HG03521 (cell line): ENCODE measurements at regions not wholly inside any gene's neighbourhood (a gene's known extent, or its start where the extent isn't known, plus 50 kb on each side); places are given as distances from the start of the nearest gene placed in this dataset.
"Not testable (repeated sequence)": the region's sequence is repeated elsewhere in the genome, so short reads cannot be mapped to it uniquely, and the experiment has no call there.

ENCODE experiments used
- ATAC-seq: cut with Tn5 transposase; IDR thresholded peaks from one replicate; pipeline ENCODE4 v1.9.1; 2021; ENCODE audit warnings: mild to moderate bottlenecking, moderate library complexity; ENCODE audit not compliant: unreplicated experiment

DNA sequence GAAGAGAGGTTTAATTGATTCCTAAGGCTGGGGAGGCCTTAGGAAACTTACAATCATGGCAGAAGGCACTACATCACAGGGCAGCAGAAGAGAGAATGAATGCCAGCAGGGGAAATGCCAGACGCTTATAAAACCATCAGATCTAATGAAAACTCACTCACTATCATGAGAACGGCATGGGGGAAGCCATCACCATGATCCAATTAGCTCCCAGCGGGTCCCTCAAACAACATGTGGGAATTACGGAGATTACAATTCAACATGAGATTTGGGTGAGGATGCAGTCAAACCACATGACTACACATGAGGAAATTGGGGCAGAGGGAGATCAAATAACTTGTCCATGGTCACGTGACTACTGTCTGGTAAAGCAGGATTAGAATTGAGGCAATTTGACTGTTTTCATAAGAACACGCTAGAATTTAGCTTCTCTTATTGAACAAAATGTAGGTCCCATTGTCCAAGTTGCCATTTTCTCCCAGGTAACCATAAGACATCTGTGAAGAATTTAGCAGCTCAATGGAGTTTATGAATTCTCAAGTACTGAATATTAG is 445.1 kb upstream of the CDH20 start:
- no peak for ATAC-seq

DNA sequence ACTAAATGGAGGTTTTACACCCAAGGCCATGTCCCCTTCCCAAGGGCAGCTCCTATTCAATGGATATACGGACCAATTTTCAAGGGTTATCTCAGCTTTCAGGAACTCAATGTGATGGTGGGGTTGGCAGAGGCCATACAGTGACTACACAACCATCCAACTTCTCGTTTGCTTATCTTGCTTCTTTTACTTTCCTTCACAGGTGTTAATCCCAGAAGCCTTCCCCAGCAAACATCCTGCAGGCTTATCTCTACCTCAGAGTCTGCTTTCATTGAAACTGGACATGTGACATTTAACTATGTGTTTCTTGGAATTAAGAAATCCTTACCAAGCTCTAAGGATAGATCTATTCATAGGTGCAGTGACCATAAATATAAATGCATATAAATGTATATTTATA is 443.8 kb upstream of the CDH20 start:
- no peak for ATAC-seq

DNA sequence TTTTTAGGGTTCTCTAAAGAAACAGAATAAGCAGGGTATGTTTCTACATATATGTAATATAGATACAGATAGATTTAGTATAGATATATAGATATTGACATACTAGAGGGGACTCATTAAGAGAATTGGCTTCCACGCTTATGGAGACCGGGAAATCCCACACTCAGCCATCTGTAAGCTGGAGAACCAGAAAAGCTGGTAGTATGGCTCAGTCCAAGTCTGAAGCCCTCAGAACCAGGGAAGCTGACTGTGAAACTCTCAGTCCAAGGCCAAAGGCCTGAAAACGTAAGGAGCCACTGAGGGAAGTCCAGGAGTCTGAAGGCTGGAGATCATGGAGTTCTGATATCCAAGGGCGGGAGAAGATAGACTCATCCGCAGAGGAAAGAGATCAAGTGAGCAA is 441.3 kb upstream of the CDH20 start:
- ATAC-seq = no peak

DNA sequence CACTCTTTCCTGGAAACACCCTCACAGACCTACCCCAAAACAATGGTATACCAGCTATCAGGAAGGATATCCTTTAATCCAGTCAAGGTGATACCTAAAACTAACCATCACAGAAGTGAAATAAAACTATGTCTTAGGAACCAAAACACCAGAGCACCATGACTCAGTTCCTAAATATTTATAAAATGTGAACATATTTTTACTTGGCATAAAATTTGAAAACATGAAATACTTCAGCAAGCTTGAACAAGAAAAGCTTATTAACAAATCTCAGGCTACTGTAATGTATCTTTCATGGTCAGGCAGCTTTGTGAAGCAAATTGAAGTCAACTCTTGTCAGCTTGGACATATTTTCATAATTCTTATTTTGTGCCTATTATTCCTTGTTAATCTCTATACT is 440.8 kb upstream of the CDH20 start:
- ATAC-seq = no peak

DNA sequence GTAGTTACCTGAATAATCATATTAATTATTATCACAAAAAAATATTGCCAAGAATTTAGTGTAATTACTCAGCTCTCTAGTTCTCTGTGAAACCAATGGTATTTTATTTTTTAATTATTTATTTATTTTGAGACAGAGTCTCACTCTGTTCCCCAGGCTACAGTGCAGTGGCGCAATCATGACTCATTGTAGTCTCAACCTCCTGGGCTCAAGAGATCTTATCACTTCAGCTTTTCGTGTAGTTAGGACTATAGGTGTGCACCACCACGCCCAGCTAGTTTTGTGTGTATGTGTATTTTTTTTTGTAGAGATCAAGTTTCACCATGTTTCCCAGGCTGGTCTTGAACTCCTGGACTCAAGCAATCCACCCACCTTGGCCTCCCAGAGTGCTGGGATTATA is 440.4 kb upstream of the CDH20 start:
- ATAC-seq = no peak

DNA sequence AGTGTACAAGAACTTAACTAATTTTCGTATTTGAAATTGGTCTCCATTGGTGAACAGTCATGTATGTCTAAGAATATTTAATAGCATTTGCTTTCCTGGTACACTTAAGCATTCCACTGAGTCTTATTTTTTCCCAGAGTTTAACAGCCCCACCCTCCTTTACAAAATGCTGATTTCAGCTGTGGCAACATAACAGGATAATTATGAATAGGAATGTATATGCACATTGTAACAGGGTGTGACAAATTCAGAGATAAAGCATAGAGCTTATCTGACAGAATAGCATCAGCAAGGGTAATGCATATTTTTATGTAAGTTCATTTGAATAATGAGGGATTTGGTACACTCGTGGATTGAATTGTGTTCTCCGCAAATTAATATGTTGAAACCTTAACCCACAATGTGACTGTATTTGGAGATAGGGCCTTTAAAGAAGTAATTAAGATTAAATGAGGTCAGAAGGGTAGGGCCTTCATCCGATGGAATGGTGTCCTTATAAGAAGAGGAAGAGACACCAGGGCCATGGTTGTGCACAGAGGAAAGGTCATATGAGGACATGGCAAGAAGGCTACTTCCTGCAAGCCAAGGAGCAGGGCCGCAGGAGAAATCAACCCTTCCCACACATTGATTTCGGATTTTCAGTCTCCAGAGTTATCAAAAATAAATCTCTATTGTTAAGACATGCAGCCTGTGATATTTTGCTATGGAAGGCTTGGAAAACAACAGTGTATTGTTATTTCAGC is 439.7 kb upstream of the CDH20 start:
- no peak for ATAC-seq

DNA sequence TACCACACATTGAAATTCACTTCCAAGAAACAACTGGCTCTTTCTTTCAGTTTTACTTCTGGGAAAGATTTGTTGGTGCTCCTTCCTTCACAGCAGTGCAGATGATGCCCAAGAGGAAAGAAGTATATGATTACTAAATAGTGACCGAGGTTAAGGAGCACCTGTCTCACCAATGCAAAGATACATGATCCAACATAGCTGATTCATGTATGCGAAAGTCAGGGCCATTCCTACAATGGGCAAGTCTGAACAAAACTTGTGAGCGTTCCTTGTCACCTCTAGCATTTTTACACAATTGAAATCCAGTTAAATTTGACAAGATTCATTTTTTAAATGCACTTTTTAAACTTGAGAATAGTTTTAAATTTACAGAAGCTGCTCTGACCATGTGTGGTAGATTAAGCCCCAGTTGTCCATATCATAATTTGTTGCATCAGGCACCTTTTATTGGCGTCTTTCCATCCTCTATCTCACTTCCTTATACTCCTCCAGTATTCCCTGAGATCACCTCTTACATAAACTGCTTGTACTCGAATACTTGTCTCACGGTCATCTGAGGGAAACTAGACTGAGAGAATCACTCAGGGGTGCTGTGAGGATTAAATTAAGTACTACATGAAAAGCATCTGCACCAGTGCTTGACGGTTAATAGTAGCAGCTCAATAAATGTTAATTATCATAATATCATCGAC is 438.8 kb upstream of the CDH20 start:
- no peak for ATAC-seq

DNA sequence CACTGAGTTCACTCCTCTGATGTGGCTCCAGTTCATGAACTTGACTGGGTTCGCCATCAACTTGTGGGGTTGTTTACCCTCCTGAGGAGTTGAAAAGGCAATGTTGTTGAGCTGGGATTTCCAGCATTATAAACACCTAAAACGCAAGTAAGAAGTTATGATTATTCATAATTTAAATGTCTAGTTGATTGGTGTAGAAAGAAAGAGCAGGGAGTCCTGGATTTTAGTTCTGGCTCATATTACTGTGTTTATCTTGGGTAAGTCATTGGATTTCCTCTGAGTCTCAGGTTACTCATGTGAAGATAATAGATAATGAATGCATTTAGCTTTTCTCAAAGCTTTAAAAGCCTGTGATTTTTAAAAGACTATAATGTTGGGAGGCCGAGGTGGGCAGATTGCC is 438.0 kb upstream of the CDH20 start:
- ATAC-seq = no peak

DNA sequence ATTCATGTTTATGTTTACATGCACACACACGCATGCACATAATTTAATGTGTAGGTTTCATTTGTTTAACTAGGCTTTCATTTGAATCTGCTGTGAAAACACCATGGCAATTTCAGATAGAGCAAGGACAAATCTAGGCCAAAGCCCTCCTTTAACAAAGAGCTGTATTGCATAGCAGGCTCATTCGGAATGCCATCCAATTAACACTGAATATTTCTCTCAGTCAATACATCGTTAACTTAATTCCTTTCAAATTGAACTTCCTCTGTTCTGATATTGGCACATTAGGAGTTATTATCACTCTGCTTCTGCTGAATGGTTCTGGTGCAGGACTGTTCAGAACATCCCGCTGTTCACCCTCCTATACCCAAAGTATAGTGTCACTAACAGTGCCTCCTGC is 435.1 kb upstream of the CDH20 start:
- ATAC-seq = no peak

DNA sequence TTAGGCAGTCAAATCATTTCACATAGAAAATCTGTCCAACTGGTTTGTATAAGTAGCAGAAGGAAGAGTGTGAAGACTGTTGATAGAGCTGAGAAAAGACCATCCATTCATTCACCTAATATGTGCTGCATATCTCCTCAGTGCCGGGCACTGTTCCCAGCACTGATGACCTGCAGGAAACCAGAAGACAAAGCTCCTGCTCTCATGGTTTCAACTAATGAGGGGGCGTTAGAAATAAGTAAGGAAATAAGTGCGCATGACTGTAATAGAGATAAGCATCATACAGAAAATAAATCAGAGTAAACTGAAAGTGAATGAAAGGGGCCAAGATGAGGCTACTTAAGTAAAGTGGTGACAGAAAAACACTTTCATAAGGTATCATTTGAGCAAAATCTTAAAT is 427.5 kb upstream of the CDH20 start:
- ATAC-seq = no peak

DNA sequence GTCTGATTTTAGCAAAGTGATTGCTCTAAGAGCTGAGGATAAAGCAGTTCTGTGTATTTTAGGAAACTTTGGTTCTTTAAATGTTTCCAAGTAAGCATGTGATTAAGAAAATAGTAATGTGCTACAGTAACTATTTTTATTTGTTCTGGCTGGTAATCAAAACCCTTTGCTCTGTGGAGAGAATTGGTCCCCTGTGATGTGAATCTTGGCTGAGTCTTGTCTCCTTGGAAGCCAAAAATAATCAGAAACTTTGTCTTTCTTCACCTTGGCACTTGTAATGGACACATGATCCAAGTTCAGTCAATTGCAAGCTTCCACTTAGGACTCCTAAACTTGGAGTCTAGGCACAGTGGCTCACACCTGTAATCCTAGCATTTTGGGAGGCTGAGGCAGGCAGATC is 422.7 kb upstream of the CDH20 start:
- no peak for ATAC-seq

DNA sequence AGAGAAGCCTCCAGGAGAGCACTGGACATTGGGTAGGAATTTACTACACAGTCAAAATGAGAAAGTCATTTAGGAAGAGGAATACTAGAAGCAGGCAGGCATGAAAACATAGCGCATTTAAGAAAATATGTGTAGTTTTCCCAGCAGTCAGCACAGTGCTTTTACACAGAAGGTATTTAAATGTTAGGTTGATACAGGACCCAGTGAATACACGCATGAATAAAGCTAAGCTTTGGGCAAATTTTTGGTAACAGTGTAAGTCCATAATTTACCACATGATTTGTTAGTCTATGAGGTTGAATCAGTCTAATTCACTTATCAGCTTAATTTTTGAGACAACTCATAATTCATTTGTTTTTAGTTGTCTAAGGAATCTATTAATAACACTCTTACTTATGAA is 421.7 kb upstream of the CDH20 start:
- no peak for ATAC-seq

DNA sequence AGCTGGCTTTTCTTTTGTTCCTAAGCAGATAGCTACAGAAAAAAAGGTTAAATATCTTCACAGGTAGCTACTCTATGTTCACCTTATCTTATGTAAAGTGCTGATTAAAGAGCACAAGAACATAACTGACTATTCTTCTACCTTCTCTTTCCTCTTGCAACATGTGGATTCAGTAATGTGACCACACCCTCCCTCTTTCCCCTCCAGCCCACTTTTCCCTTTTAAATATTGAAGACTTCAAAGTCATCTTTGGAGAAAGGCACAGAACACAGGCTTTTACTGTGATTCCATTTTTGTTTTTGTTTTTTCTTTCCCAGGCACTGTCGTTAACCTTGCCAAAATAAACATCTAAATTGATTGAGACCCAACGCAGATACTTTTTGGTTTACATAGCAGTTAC is 418.1 kb upstream of the CDH20 start:
- no peak for ATAC-seq

DNA sequence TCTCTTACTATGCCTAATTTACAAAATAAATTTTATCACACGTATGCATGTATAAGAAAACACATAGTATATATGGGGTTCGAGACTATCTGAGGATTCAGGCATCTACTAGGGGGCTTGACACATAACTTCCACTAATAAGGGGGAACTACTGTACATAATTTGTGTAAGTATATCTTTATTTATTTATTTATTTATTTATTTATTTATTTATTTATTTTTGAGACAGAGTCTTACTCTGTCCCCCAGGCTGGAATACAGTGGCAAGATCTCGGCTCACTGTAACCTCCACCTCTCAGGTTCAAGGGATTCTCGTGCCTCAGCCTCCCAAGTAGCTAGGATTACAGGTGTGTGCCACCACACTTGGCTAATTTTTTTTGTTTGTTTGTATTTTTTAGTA is 414.4 kb upstream of the CDH20 start:
- ATAC-seq = not testable (repeated sequence)

DNA sequence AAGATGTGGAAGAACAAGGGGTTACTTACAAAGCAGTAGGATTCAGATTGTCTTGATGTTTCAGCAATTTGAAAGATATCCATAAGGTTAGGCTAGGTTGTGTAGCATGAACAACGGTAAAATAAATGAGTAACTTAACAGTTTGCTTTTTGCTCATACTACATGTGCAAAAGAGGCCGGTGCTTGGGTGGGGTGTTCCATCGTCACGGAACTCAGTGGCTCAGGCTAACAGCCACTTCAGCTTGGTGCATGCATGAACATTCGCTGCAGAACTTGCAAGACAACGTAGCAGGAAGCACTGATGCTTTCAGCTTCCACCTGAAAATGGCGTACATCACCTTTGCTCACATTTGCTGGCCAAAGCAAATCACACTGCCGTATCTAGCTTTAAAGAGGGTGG is 407.3 kb upstream of the CDH20 start:
- no peak for ATAC-seq

DNA sequence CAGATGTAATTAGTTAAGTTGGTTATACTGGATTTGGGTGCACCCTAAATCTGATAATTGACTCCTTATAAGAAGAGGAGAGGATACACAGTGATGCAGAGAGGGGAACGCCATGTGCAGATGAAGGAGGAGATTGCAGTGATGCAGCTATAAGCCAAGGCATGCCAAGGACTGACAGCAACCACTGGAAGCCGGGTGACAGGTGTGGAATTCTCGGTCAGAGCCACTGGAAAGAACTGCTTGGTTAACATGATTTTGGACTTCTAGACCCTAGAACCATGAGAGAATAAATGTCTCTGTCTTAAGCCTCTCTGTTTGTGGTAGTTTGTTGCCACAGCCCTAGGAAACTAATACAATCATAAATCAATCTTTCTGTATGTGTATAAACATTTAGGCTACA is 403.3 kb upstream of the CDH20 start:
- ATAC-seq = no peak

DNA sequence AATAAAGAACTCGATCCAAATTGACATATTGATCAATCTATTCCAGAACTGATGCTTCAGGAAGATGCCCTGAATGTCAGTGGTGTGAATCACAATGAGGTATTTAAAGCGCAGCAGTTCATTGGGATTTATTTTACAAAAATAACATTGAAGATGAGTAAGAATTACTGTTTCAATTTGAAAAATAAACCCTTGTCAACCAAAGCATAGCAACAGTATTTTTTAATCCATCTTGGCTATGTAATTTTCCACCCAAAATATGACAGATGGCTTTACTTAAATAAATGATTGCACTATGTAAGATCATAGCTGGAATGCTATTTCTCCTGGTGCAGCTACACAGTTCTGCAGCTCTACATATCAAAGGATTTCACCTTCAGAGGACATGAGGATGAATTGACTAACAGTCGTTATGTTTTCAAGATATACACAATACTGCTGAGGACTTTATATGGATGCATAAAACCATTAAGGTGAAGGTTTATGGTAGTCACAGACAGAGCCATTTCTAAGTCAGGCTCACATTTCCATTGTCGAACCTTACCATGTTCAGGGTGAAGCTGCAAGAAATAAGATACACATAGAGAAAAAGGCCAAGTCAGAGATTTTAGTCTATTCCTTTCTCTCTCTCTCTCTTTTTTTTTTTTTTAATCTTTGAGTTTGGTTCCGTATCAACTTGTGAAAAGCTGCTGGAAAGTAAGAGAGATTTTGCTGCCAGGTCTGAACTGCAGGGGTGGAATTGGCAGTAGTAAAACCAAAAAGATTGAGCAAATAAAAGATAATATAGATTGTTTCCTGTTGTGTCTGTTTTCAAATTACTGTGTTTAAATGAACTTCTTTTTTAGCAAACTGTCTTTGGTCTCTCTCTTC is 398.0 kb upstream of the CDH20 start:
- no peak for ATAC-seq

DNA sequence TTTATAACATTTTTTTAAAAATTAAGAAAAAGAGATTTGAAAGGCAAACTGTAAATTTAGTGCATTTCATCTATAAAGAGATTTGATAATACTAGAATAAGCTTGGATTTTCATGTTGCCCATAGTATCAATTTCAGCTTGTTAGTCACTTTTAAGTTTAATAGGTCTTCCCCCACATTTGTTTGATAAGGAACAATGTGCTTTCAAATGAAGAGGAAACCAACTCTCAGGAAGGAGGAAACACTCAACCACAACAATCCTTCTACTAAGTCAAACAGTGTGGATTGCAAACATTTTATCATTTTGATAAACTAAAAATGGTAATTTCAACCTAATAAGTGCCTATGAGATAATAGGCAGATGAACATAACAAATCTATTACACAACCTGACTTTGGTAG is 397.1 kb upstream of the CDH20 start:
- ATAC-seq = no peak

DNA sequence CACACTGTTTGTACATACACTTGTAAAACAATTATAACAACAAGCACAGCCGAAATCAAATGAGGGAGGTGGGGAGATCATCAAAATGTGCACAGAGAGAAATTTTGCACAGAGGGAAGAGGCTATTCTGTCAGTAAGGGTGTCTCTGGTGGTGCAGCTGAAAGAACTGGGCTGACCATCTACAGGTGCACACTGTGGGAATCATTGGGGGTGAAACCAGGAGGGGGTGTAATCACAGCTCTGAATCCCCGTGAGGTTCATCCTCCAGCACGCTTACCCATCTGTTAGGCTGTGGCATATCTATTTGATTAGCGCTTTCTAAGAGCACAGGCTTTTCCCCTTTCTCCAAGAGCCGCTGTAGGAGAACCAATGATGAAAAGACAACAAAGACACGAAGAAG is 389.9 kb upstream of the CDH20 start:
- ATAC-seq = no peak

DNA sequence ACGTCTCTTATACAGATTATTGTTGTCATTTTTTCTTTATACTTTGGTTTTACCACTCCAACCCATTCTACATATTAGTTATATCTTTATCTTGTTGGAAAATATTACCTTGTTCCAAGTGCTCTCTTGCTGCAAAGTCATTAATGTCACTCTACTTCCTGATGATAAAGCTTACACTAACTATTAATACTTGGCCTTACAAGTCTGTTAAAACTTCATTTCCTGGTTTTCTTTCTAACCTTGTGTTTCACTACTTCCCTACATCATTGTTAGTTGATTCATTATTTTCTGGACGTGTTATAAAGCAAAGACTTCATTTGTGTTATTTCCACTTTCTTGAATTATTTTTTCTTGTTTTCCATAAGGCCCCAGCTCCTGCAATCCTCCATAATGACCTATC is 382.6 kb upstream of the CDH20 start:
- no peak for ATAC-seq

DNA sequence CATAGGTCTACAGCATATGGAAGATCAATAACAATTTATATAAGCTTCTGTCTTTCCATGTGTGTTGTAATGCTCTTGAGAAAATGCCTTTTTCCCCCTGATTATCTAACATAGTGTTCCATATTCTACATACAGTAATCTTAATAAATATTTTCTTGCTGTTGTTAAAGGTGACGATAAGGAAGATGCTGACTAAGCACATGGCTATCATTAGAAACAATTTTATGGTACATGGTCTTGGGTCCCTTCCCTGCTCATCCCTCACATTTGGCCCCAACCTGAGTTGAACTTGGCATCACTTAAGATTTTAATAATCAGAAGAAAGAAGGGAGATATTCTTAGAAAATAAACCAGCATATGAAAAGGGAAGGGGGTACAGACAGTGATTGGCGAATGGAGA is 382.1 kb upstream of the CDH20 start:
- no peak for ATAC-seq

DNA sequence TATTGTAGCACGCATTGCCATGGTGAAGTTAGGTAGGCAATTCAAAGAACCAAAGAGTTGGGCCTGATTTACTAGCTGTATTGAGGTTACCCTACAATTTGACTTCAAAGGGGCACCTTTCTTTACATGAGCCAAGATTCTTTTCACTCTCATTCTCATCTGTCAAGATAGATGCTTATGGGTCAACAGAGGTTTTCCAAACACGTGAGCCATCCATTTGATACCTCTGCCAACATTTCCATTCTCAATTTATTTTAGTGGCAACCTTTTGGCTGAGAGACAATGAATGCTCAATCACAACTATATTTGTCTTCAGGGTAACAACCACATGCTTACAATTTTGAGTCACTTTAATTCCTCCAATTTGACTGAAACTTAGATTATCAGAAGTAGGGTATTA is 370.6 kb upstream of the CDH20 start:
- no peak for ATAC-seq
